CD14-positive monocyte (primary cell): ENCODE measurements at regions not wholly inside any gene's neighbourhood (a gene's known extent, or its start where the extent isn't known, plus 50 kb on each side); places are given as distances from the start of the nearest gene placed in this dataset.

ENCODE experiments used
- DNase-seq, 3 donors: peaks; one replicate each; pipeline ENCODE4 v3.0.0-alpha.2; 2011 to 2022
- H2AFZ ChIP-seq: 2 replicates; pipeline ENCODE4 v1.6.0; 2012; ENCODE audit warnings: mild to moderate bottlenecking, low read depth, low read length, inconsistent platforms; ENCODE audit not compliant: insufficient read depth, poor library complexity, severe bottlenecking
- H3K27ac ChIP-seq, 2 donors: 1 replicate in 1 of 2; 2 replicates in 1 of 2; pipeline ENCODE4 v1.5.1; 2012 to 2013; ENCODE audit warnings: low read length in 2 of 2, control low read depth in 1 of 2, inconsistent platforms in 1 of 2, low read depth in 1 of 2, mild to moderate bottlenecking in 1 of 2
- H3K27me3 ChIP-seq, 2 donors: one replicate each; pipeline versions ENCODE4 v1.6.0 to v1.6.1; 2011 to 2013; ENCODE audit warnings: low read length in 2 of 2; ENCODE audit not compliant: control insufficient read depth in 2 of 2, insufficient read depth in 2 of 2
- H3K36me3 ChIP-seq, 2 donors: replicated peaks in 1 of 2; 1 replicate in 1 of 2; 2 replicates in 1 of 2; pipeline versions ENCODE4 v1.5.1 to v1.6.1; 2012 to 2013; ENCODE audit warnings: low read length in 2 of 2, control low read depth in 1 of 2, inconsistent platforms in 1 of 2, mild to moderate bottlenecking in 1 of 2; ENCODE audit not compliant: insufficient read depth in 2 of 2, control insufficient read depth in 1 of 2
- H3K4me1 ChIP-seq, 2 donors: 1 replicate in 1 of 2; 2 replicates in 1 of 2; pipeline versions ENCODE4 v1.5.1 to v1.6.1; 2012 to 2013; ENCODE audit warnings: low read length in 2 of 2, control low read depth in 1 of 2, inconsistent platforms in 1 of 2, mild to moderate bottlenecking in 1 of 2, moderate library complexity in 1 of 2; ENCODE audit not compliant: insufficient read depth in 2 of 2, control insufficient read depth in 1 of 2
- H3K4me2 ChIP-seq: replicated peaks from 2 replicates; pipeline ENCODE3; 2012; ENCODE audit warnings: low read length, moderate library complexity, mild to moderate bottlenecking; ENCODE audit not compliant: poor library complexity, severe bottlenecking; ENCODE audit errors: extremely low read depth
- H3K4me3 ChIP-seq, 3 experiments: fragments of 200-600 bp in 1 of 3; sonication (generic) in 1 of 3; replicated peaks in 1 of 3; 1 replicate in 2 of 3; 2 replicates in 1 of 3; pipeline ENCODE4 v1.5.1; 2011 to 2013; ENCODE audit warnings: low read length in 3 of 3, mild to moderate bottlenecking in 3 of 3, control low read depth in 2 of 3, low read depth in 2 of 3, inconsistent platforms in 1 of 3, moderate library complexity in 1 of 3
- H3K79me2 ChIP-seq: 2 replicates; pipeline ENCODE4 v1.6.0; 2012; ENCODE audit warnings: mild to moderate bottlenecking, control low read depth, inconsistent platforms, low read length, moderate library complexity; ENCODE audit not compliant: insufficient read depth
- H3K9ac ChIP-seq: 2 replicates; pipeline ENCODE4 v1.6.0; 2017; ENCODE audit warnings: low read length, mild to moderate bottlenecking; ENCODE audit not compliant: insufficient read depth, poor library complexity, severe bottlenecking
- H3K9me3 ChIP-seq, 2 donors: replicated peaks in 1 of 2; 1 replicate in 1 of 2; 2 replicates in 1 of 2; pipeline versions ENCODE4 v1.5.1 to v1.6.1; 2012 to 2013; ENCODE audit warnings: low read length in 2 of 2, control low read depth in 1 of 2; ENCODE audit not compliant: control insufficient read depth in 1 of 2, insufficient read depth in 1 of 2
- H4K20me1 ChIP-seq: 2 replicates; pipeline ENCODE4 v1.6.0; 2012; ENCODE audit warnings: mild to moderate bottlenecking, low read length, control low read depth, moderate library complexity; ENCODE audit not compliant: insufficient read depth
- H3K27ac Mint-ChIP-seq, 7 donors: one replicate each; pipeline ENCODE4 v1.8.0; 2020; ENCODE audit warnings: mild to moderate bottlenecking in 7 of 7, mixed read lengths in 7 of 7, moderate library complexity in 6 of 7, inconsistent platforms in 2 of 7
- H3K27me3 Mint-ChIP-seq, 3 donors: one replicate each; pipeline ENCODE4 v1.8.0; 2021 to 2022; ENCODE audit warnings: low read depth in 3 of 3, mild to moderate bottlenecking in 3 of 3, mixed read lengths in 3 of 3, moderate library complexity in 3 of 3, inconsistent platforms in 1 of 3
- H3K36me3 Mint-ChIP-seq, 2 donors: one replicate each; pipeline ENCODE4 v1.8.0; 2020; ENCODE audit warnings: mixed read lengths in 2 of 2, inconsistent platforms in 1 of 2, mild to moderate bottlenecking in 1 of 2
- H3K4me1 Mint-ChIP-seq: one replicate; pipeline ENCODE4 v1.8.0; 2020; ENCODE audit warnings: mild to moderate bottlenecking, mixed read lengths
- H3K4me3 Mint-ChIP-seq, 2 donors: one replicate each; pipeline ENCODE4 v1.8.0; 2020; ENCODE audit warnings: mild to moderate bottlenecking in 2 of 2, mixed read lengths in 2 of 2, moderate library complexity in 1 of 2
- H3K9me3 Mint-ChIP-seq, 7 donors: one replicate each; pipeline ENCODE4 v1.8.0; 2020 to 2022; ENCODE audit warnings: mixed read lengths in 7 of 7, mild to moderate bottlenecking in 6 of 7, moderate library complexity in 6 of 7, inconsistent platforms in 2 of 7
- WGBS: methylation state at CpG from one replicate; pipeline ENCODE4 v1.1.5; 2013; ENCODE audit warnings: missing lambda C conversion rate; ENCODE audit not compliant: insufficient coverage; 5-methylcytosine and 5-hydroxymethylcytosine counted together
- intact Hi-C, 2 donors: fragments of 100-400 bp; cut with micrococcal nuclease; formaldehyde crosslinking; loops; one replicate each; pipeline versions ENCODE4 v1.15.0 to v1.15.1; 2023
- TF ChIP-seq, protein P1 (sequence below): fragments of 200-600 bp; IDR thresholded peaks from one replicate; pipeline ENCODE4 v1.8.0; 2022; ENCODE audit warnings: antibody characterized with exemption, mild to moderate bottlenecking

DNA sequence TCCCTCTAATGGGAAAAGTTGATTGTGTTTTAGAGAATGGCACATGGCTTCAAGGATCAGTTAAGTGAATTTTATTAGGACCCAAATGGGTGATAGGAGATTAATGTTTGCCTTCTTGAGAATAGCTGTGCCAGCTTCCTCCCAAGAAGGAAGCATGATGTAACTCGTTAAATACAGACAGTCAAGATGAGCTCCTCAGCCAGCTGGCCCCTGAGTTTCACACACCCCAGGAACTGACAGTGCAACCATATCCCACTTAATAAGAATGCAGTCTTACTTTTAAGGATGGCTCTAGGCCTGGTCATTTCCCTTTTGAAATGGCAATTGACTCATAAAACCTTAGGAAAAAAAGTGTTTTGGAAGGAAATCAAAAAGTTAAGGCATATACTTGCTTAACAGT is 472.8 kb upstream of the KCNMB2 start:
- H3K4me1 ChIP-seq: no peaks in the 10 kb centered on the region
- H3K79me2 ChIP-seq: no peaks in the 10 kb centered on the region
- H3K27me3 ChIP-seq: no peaks in the 10 kb centered on the region
- H3K4me3 Mint-ChIP-seq: no peak overlapping the region
- H3K9me3 ChIP-seq: no peaks in the 10 kb centered on the region
- H2AFZ ChIP-seq: no peak overlapping the region
- no peak for DNase-seq
- no peaks in the 10 kb centered on the region for H3K36me3 ChIP-seq
- TF ChIP-seq, protein P1, sequence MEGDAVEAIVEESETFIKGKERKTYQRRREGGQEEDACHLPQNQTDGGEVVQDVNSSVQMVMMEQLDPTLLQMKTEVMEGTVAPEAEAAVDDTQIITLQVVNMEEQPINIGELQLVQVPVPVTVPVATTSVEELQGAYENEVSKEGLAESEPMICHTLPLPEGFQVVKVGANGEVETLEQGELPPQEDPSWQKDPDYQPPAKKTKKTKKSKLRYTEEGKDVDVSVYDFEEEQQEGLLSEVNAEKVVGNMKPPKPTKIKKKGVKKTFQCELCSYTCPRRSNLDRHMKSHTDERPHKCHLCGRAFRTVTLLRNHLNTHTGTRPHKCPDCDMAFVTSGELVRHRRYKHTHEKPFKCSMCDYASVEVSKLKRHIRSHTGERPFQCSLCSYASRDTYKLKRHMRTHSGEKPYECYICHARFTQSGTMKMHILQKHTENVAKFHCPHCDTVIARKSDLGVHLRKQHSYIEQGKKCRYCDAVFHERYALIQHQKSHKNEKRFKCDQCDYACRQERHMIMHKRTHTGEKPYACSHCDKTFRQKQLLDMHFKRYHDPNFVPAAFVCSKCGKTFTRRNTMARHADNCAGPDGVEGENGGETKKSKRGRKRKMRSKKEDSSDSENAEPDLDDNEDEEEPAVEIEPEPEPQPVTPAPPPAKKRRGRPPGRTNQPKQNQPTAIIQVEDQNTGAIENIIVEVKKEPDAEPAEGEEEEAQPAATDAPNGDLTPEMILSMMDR: no peak
- H3K36me3 Mint-ChIP-seq: no peaks in the 10 kb centered on the region
- H3K27ac Mint-ChIP-seq: peak overlapping the region in 1 of 7 donors; percentile 46
- H3K27me3 Mint-ChIP-seq: peaks cover 0 to 2% (median 0%) of the 10 kb centered on the region in 3 donors
- H3K4me2 ChIP-seq: no peak overlapping the region
- WGBS: no CpG with 5 or more reads among the region's 1 CpG
- intact Hi-C loops: no loop called here
- H3K4me1 Mint-ChIP-seq: peaks cover 9% of the 10 kb centered on the region
- no peaks in the 10 kb centered on the region for H4K20me1 ChIP-seq
- no peak overlapping the region for H3K9ac ChIP-seq
- peaks cover 0 to 9% (median 0%) of the 10 kb centered on the region in 7 donors for H3K9me3 Mint-ChIP-seq
- no peak overlapping the region for H3K4me3 ChIP-seq
- no peak overlapping the region for H3K27ac ChIP-seq

DNA sequence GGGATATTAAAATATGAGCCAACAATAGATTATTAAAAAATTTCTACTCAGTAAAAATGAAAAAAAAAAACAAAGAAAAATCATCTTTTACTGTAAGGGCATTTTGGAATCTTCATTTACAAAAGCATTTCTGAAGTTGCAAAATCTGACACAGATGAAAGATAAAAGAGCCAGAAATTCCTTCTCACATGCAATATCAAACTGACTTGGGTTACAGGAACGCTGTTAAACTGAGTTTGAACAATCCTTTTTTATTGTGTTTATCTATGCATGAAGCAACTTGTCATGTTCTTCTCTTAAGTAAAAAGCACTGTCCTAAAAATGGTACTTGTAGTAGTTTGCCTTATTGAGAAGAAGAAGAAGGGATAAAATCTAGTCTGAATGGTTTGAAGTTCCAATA is 468.5 kb upstream of the KCNMB2 start:
- Histone ChIP-seq H3K79me2 (no peaks in the 10 kb centered on the region), H3K4me1 (peaks cover 0 to 4% of the 10 kb centered on the region in 2 donors), H3K4me3 (no peak overlapping the region), H3K36me3 (no peaks in the 10 kb centered on the region), H3K27me3 (no peaks in the 10 kb centered on the region), H4K20me1 (no peaks in the 10 kb centered on the region), H3K4me2 (no peak overlapping the region), H3K27ac (no peak overlapping the region), H3K9me3 (no peaks in the 10 kb centered on the region), H3K9ac (no peak overlapping the region), H2AFZ (no peak overlapping the region)
- Mint-ChIP-seq H3K27me3 (peaks cover 0 to 2% (median under 1%) of the 10 kb centered on the region in 3 donors), H3K4me1 (peaks cover 22% of the 10 kb centered on the region), H3K9me3 (peaks cover 0 to 9% (median 0%) of the 10 kb centered on the region in 7 donors), H3K27ac (no peak overlapping the region), H3K4me3 (no peak overlapping the region), H3K36me3 (no peaks in the 10 kb centered on the region)
- intact Hi-C loops: no loop called here
- DNase-seq: no peak
- WGBS: no CpG with 5 or more reads among the region's 1 CpG
- TF ChIP-seq, protein P1: no peak
